H1 (cell line): ENCODE measurements at regions not wholly inside any gene's neighbourhood (a gene's known extent, or its start where the extent isn't known, plus 50 kb on each side); places are given as distances from the start of the nearest gene placed in this dataset.

Source experiments
- CTCF ChIA-PET: fragments of 300-600 bp; sonication (Branson Sonifier 250); formaldehyde crosslinking; loops from one replicate; lab custom pipeline; 2021; ENCODE audit not compliant: partially characterized antibody; lab: Charles Lee
- POLR2A ChIA-PET: fragments of 300-600 bp; sonication (Branson Sonifier 250); formaldehyde crosslinking; loops from one replicate; lab custom pipeline; 2021; ENCODE audit warnings: inconsistent platforms; ENCODE audit not compliant: partially characterized antibody; lab: Charles Lee
- DNase-seq, 2 experiments: peaks; one replicate each; pipeline versions ENCODE4 v3.0.0 to v3.0.0-alpha.2; 2010 to 2022; ENCODE audit warnings: low spot score in 2 of 2, low read depth in 1 of 2, mixed read lengths in 1 of 2
- FAIRE-seq: peaks from 2 replicates; lab custom pipeline; 2011; peaks lifted over from hg19 to GRCh38; lab: Jason Lieb, UNC
- H2AFZ ChIP-seq: 2 replicates; pipeline ENCODE4 v1.8.1; 2012; ENCODE audit warnings: low read length, inconsistent platforms
- H2AK5ac ChIP-seq: 2 replicates; pipeline ENCODE4 v1.6.1; 2013; ENCODE audit warnings: low read depth, low read length
- H2BK120ac ChIP-seq: replicated peaks from 2 replicates; pipeline ENCODE3; 2013; ENCODE audit warnings: low read depth, low read length, inconsistent platforms
- H2BK12ac ChIP-seq: 2 replicates; pipeline ENCODE4 v1.6.1; 2013; ENCODE audit warnings: low read depth, low read length
- H2BK15ac ChIP-seq: 2 replicates; pipeline ENCODE4 v1.6.1; 2013; ENCODE audit warnings: low read length
- H2BK20ac ChIP-seq: 2 replicates; pipeline ENCODE4 v1.6.1; 2013; ENCODE audit warnings: low read length
- H2BK5ac ChIP-seq: 2 replicates; pipeline ENCODE4 v1.6.1; 2013; ENCODE audit warnings: low read depth, low read length
- H3K14ac ChIP-seq: 2 replicates; pipeline ENCODE4 v1.6.1; 2013; ENCODE audit warnings: inconsistent platforms; ENCODE audit not compliant: insufficient read length
- H3K18ac ChIP-seq: 2 replicates; pipeline ENCODE4 v1.6.1; 2013; ENCODE audit warnings: low read length; ENCODE audit errors: extremely low read depth
- H3K23ac ChIP-seq: 2 replicates; pipeline ENCODE4 v1.6.1; 2013; ENCODE audit warnings: inconsistent platforms; ENCODE audit not compliant: insufficient read length
- H3K23me2 ChIP-seq: 2 replicates; pipeline ENCODE4 v1.6.1; 2013; ENCODE audit warnings: low read depth, low read length
- H3K27ac ChIP-seq: 2 replicates; pipeline ENCODE4 v1.6.1; 2011; ENCODE audit warnings: low read depth, low read length, inconsistent platforms
- H3K27me3 ChIP-seq, 4 experiments: replicated peaks in 1 of 4; 1 replicate in 1 of 4; 2 replicates in 3 of 4; pipeline versions ENCODE4 v1.6.1 to v1.8.1; 2011 to 2013; ENCODE audit warnings: low read length in 3 of 4, mild to moderate bottlenecking in 3 of 4, inconsistent platforms in 2 of 4, mixed read lengths in 2 of 4, moderate library complexity in 1 of 4; ENCODE audit not compliant: control insufficient read depth in 3 of 4, insufficient read depth in 3 of 4; ENCODE audit errors: extremely low read depth in 1 of 4
- H3K36me3 ChIP-seq, 4 experiments: 2 replicates each; pipeline versions ENCODE4 v1.6.1 to v1.8.1; 2011 to 2013; ENCODE audit warnings: mild to moderate bottlenecking in 4 of 4, low read length in 3 of 4, moderate library complexity in 2 of 4, control low read depth in 1 of 4, inconsistent platforms in 1 of 4; ENCODE audit not compliant: insufficient read depth in 4 of 4, control insufficient read depth in 2 of 4
- H3K4ac ChIP-seq: replicated peaks from 2 replicates; pipeline ENCODE3; 2013; ENCODE audit warnings: low read length, low read depth, mixed read lengths, inconsistent platforms; ENCODE audit not compliant: insufficient read length
- H3K4me1 ChIP-seq, 4 experiments: replicated peaks in 1 of 4; 1 replicate in 1 of 4; 2 replicates in 3 of 4; pipeline versions ENCODE4 v1.6.1 to v1.8.1; 2011 to 2013; ENCODE audit warnings: low read length in 3 of 4, inconsistent platforms in 2 of 4, mixed read lengths in 1 of 4; ENCODE audit not compliant: insufficient read depth in 4 of 4, control insufficient read depth in 3 of 4
- H3K4me2 ChIP-seq, 2 experiments: 2 replicates each; pipeline versions ENCODE4 v1.6.1 to v1.8.1; 2011 to 2013; ENCODE audit warnings: low read depth in 2 of 2, low read length in 2 of 2, control low read depth in 1 of 2, inconsistent platforms in 1 of 2, mild to moderate bottlenecking in 1 of 2; ENCODE audit not compliant: insufficient read depth in 1 of 2
- H3K4me3 ChIP-seq, 4 experiments: fragments of 200-600, 300-600 bp in 1 of 4; sonication (generic), shearing (Covaris generic), sonication (Bioruptor Twin) in 1 of 4; 2 replicates each; pipeline versions ENCODE4 v1.5.1 to v1.8.1; 2011 to 2016; ENCODE audit warnings: low read length in 4 of 4, low read depth in 3 of 4, control low read depth in 2 of 4, inconsistent platforms in 2 of 4, mild to moderate bottlenecking in 2 of 4, mixed read lengths in 1 of 4, moderate library complexity in 1 of 4; ENCODE audit not compliant: insufficient read depth in 2 of 4; ENCODE audit errors: extremely low read depth in 1 of 4
- H3K56ac ChIP-seq: replicated peaks from 2 replicates; pipeline ENCODE3; 2013; ENCODE audit warnings: low read depth, mild to moderate bottlenecking, mixed read lengths, low read length, inconsistent platforms; ENCODE audit not compliant: insufficient read length
- H3K79me1 ChIP-seq: 2 replicates; pipeline ENCODE4 v1.6.1; 2013; ENCODE audit warnings: low read depth, low read length, control low read depth
- H3K79me2 ChIP-seq, 2 experiments: 2 replicates each; pipeline versions ENCODE4 v1.6.1 to v1.8.1; 2012 to 2013; ENCODE audit warnings: low read length in 2 of 2, mild to moderate bottlenecking in 2 of 2, inconsistent platforms in 1 of 2; ENCODE audit not compliant: insufficient read depth in 2 of 2, control insufficient read depth in 1 of 2
- H3K9ac ChIP-seq, 4 experiments: replicated peaks in 1 of 4; 1 replicate in 1 of 4; 2 replicates in 3 of 4; pipeline versions ENCODE4 v1.6.1 to v1.8.1; 2011 to 2013; ENCODE audit warnings: low read depth in 3 of 4, low read length in 3 of 4, control low read depth in 2 of 4, mild to moderate bottlenecking in 2 of 4, moderate library complexity in 2 of 4, inconsistent platforms in 1 of 4; ENCODE audit errors: extremely low read depth in 1 of 4
- H3K9me3 ChIP-seq, 2 experiments: 2 replicates each; pipeline versions ENCODE4 v1.6.1 to v1.8.1; 2012 to 2013; ENCODE audit warnings: mild to moderate bottlenecking in 2 of 2, moderate library complexity in 2 of 2, control low read depth in 1 of 2, inconsistent platforms in 1 of 2, low read depth in 1 of 2, low read length in 1 of 2, mixed read lengths in 1 of 2; ENCODE audit not compliant: insufficient read depth in 2 of 2
- H4K20me1 ChIP-seq, 2 experiments: replicated peaks in 1 of 2; 2 replicates each; pipeline versions ENCODE3 to v1.8.1; 2011 to 2013; ENCODE audit warnings: inconsistent platforms in 2 of 2, low read length in 2 of 2, mild to moderate bottlenecking in 1 of 2; ENCODE audit not compliant: insufficient read depth in 2 of 2, control insufficient read depth in 1 of 2
- H4K5ac ChIP-seq: 2 replicates; pipeline ENCODE4 v1.6.1; 2013; ENCODE audit warnings: low read length, low read depth, mixed read lengths, inconsistent platforms; ENCODE audit not compliant: insufficient read length
- H4K8ac ChIP-seq: 2 replicates; pipeline ENCODE4 v1.8.0; 2013; ENCODE audit warnings: mild to moderate bottlenecking, moderate library complexity, low read length, inconsistent platforms; ENCODE audit not compliant: insufficient read depth; ENCODE audit errors: extremely low read depth
- H4K91ac ChIP-seq: replicated peaks from 2 replicates; pipeline ENCODE3; 2013; ENCODE audit warnings: low read length, mixed read lengths, inconsistent platforms; ENCODE audit not compliant: insufficient read length
- ASH2L ChIP-seq: fragments of 200-600, 300-600 bp; sonication (generic); IDR thresholded peaks from one replicate; pipeline ENCODE4 v1.7.1; 2017; ENCODE audit warnings: low read length
- CHD1 ChIP-seq: IDR thresholded peaks from 2 replicates; pipeline ENCODE4 v1.6.1; 2012; ENCODE audit warnings: low read depth, low read length, improper control_type of control experiment
- POU5F1 ChIP-seq: IDR thresholded peaks from 2 replicates; pipeline ENCODE4 v1.6.1; 2011; ENCODE audit warnings: low read depth, mild to moderate bottlenecking, low read length, moderate library complexity
- RAD21 ChIP-seq, 2 experiments: IDR thresholded peaks in 1 of 2; conservative IDR thresholded peaks in 1 of 2; 2 replicates each; pipeline ENCODE4 v1.6.1; 2011; ENCODE audit warnings: low read depth in 2 of 2, low read length in 2 of 2, improper control_type of control experiment in 1 of 2, inconsistent platforms in 1 of 2, mild to moderate bottlenecking in 1 of 2, moderate library complexity in 1 of 2
- SIRT6 ChIP-seq: IDR thresholded peaks from one replicate; pipeline ENCODE4 v1.7.1; 2012; ENCODE audit warnings: low read length, inconsistent platforms
- TAF7 ChIP-seq: optimal IDR thresholded peaks from 2 replicates; pipeline ENCODE3; 2011; ENCODE audit warnings: low read depth, mild to moderate bottlenecking, inconsistent platforms, low read length, moderate library complexity, borderline replicate concordance
- WGBS, 2 experiments: shearing (Covaris generic) in 1 of 2; methylation state at CpG; one replicate each; pipeline versions ENCODE4 v1.1.6 to v1.1.7; 2013 to 2015; ENCODE audit warnings: low lambda C conversion rate in 2 of 2, mixed read lengths in 2 of 2, inconsistent platforms in 1 of 2, low coverage in 1 of 2, missing lambda C conversion rate in 1 of 2; ENCODE audit not compliant: insufficient replicate concordance in 2 of 2, insufficient coverage in 1 of 2, insufficient read length in 1 of 2; ENCODE audit errors: extremely low coverage in 1 of 2, missing lambda C conversion rate in 1 of 2; 5-methylcytosine and 5-hydroxymethylcytosine counted together

DNA sequence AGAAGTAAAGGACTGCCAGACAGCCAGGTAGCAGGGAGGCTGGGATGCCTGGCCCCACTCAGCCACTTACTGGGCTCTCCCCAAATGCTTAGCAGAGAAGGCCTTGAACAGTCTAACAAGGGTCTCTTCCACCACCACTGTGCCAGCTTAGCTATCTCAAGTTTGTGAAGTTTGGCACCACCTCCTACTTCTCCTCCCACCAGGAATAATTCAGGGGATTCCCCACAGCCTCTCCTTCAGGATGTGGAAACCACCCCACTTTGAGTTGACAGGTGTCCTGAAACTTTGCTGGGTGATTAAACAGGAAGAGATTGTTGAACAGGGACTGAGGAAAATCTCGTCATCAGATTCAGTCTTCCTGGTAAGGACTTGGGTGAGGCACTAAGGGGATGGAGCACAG is 59.4 kb upstream of the ATP1B1 start:
- Histone ChIP-seq H2BK15ac (no peak overlapping the region), H3K4ac (no peak overlapping the region), H4K5ac (no peak overlapping the region), H3K9me3 (no peaks in the 10 kb centered on the region), H3K56ac (no peak overlapping the region), H3K27ac (no peak overlapping the region), H4K20me1 (no peaks in the 10 kb centered on the region), H3K36me3 (no peaks in the 10 kb centered on the region), H2BK12ac (no peak overlapping the region), H3K79me1 (no peaks in the 10 kb centered on the region), H3K27me3 (no peaks in the 10 kb centered on the region), H4K8ac (no peak overlapping the region), H3K23me2 (no peaks in the 10 kb centered on the region), H4K91ac (no peak overlapping the region), H2AK5ac (no peak overlapping the region), H2BK120ac (no peak overlapping the region), H3K4me1 (no peaks in the 10 kb centered on the region), H3K4me2 (no peak overlapping the region), H3K79me2 (no peaks in the 10 kb centered on the region), H3K4me3 (no peak overlapping the region), H3K9ac (no peak overlapping the region), H2AFZ (no peak overlapping the region), H2BK5ac (no peak overlapping the region), H3K18ac (no peak overlapping the region), H3K23ac (no peak overlapping the region), H3K14ac (no peak overlapping the region), H2BK20ac (no peak overlapping the region)
- WGBS, 2 experiments: 100% methylated on average over 1 of the region's 1 CpG; no CpG with 5 or more reads in 1 of the 2 experiments
- no peak for FAIRE-seq
- ChIA-PET POLR2A (no interaction called here), CTCF (no interaction called here)
- no peak for DNase-seq
- TF ChIP-seq ASH2L (no peak), RAD21 (IDR thresholded peaks at IDR 0.05 in 1 of 2, conservative IDR thresholded peaks at IDR 0.05 in 1 of 2; ENCODE audit: low read depth in 2 of 2, low read length in 2 of 2) (no peak), TAF7 (no peak), SIRT6 (no peak), POU5F1 (no peak), CHD1 (no peak)
